ENCODE measurements at regions not wholly inside any gene's neighbourhood (a gene's known extent, or its start where the extent isn't known, plus 50 kb on each side); places are given as distances from the start of the nearest gene placed in this dataset.
"Not testable (repeated sequence)": the region's sequence is repeated elsewhere in the genome, so short reads cannot be mapped to it uniquely, and the experiment has no call there.

- not testable (repeated sequence) for DNase-seq (ENCODE audit: low read depth in 2 of 2)
Observed at GRCh38 chr2:87538268-87538667, 209.6 kb upstream of the PLGLB2 start.

- DNase-seq (ENCODE audit: low read depth in 2 of 2), result not testable (repeated sequence)
Observed at GRCh38 chr2:87539151-87539943, 208.5 kb upstream of the PLGLB2 start.

GRCh38 chr2:87540242-87540641 lies 207.6 kb upstream of the PLGLB2 start:
- not testable (repeated sequence) for DNase-seq (ENCODE audit: low read depth in 2 of 2)

- peak in 1 of 2 donors; percentile 31 for DNase-seq (ENCODE audit: low read depth in 2 of 2)
Observed at GRCh38 chr2:87542599-87543174, 205.2 kb upstream of the PLGLB2 start.

GRCh38 chr2:87543797-87544196 lies 204.1 kb upstream of the PLGLB2 start:
- DNase-seq (ENCODE audit: low read depth in 2 of 2), result not testable (repeated sequence)

GRCh38 chr2:87547106-87547505 lies 200.8 kb upstream of the PLGLB2 start:
- DNase-seq (ENCODE audit: low read depth in 2 of 2), result not testable (repeated sequence)

GRCh38 chr2:87547966-87548365 lies 199.9 kb upstream of the PLGLB2 start:
- not testable (repeated sequence) for DNase-seq (ENCODE audit: low read depth in 2 of 2)

GRCh38 chr2:87548681-87549536 lies 199.0 kb upstream of the PLGLB2 start:
- DNase-seq (ENCODE audit: low read depth in 2 of 2), result not testable (repeated sequence)

GRCh38 chr2:87549561-87550202 lies 198.2 kb upstream of the PLGLB2 start:
- DNase-seq (ENCODE audit: low read depth in 2 of 2), result not testable (repeated sequence)

GRCh38 chr2:87554678-87555077 lies 193.2 kb upstream of the PLGLB2 start:
- DNase-seq (ENCODE audit: low read depth in 2 of 2), result not testable (repeated sequence)

- not testable (repeated sequence) for DNase-seq (ENCODE audit: low read depth in 2 of 2)
Observed at GRCh38 chr2:87555082-87555481, 192.8 kb upstream of the PLGLB2 start.

GRCh38 chr2:87559001-87559400 lies 188.9 kb upstream of the PLGLB2 start:
- not testable (repeated sequence) for DNase-seq (ENCODE audit: low read depth in 2 of 2)

GRCh38 chr2:87559735-87560134 lies 188.2 kb upstream of the PLGLB2 start:
- DNase-seq (ENCODE audit: low read depth in 2 of 2), result not testable (repeated sequence)

GRCh38 chr2:87565116-87565515 lies 182.8 kb upstream of the PLGLB2 start:
- DNase-seq (ENCODE audit: low read depth in 2 of 2), result not testable (repeated sequence)

- not testable (repeated sequence) for DNase-seq (ENCODE audit: low read depth in 2 of 2)
Observed at GRCh38 chr2:87566531-87566930, 181.4 kb upstream of the PLGLB2 start.

- not testable (repeated sequence) for DNase-seq (ENCODE audit: low read depth in 2 of 2)
Observed at GRCh38 chr2:87567093-87567492, 180.8 kb upstream of the PLGLB2 start.

- DNase-seq (ENCODE audit: low read depth in 2 of 2), result not testable (repeated sequence)
Observed at GRCh38 chr2:87567912-87568311, 180.0 kb upstream of the PLGLB2 start.

- not testable (repeated sequence) for DNase-seq (ENCODE audit: low read depth in 2 of 2)
Observed at GRCh38 chr2:87568554-87569278, 179.2 kb upstream of the PLGLB2 start.

- DNase-seq (ENCODE audit: low read depth in 2 of 2), result not testable (repeated sequence)
Observed at GRCh38 chr2:87569689-87570397, 178.0 kb upstream of the PLGLB2 start.

- DNase-seq (ENCODE audit: low read depth in 2 of 2), result not testable (repeated sequence)
Observed at GRCh38 chr2:87571889-87572465, 175.9 kb upstream of the PLGLB2 start.

Measured in stimulated activated CD4-positive, alpha-beta T cell treated with anti-CD3 and anti-CD28 coated beads, Interleukin-15, amount 100 ng/mL, for 48 hours (primary cell).